GM21529 (cell line): ENCODE measurements at regions not wholly inside any gene's neighbourhood (a gene's known extent, or its start where the extent isn't known, plus 50 kb on each side); places are given as distances from the start of the nearest gene placed in this dataset.
"Not testable (repeated sequence)": the region's sequence is repeated elsewhere in the genome, so short reads cannot be mapped to it uniquely, and the experiment has no call there.

Source experiments
- ATAC-seq: cut with Tn5 transposase; IDR thresholded peaks from one replicate; pipeline ENCODE4 v1.9.1; 2021; ENCODE audit not compliant: unreplicated experiment

- no peak for ATAC-seq
Measured at GRCh38 chr18:43949291-43949690, 672.0 kb upstream of the SYT4 start.

- ATAC-seq = no peak
Measured at GRCh38 chr18:43950062-43950461, 672.8 kb upstream of the SYT4 start.

- no peak for ATAC-seq
Measured at GRCh38 chr18:43952398-43952797, 675.1 kb upstream of the SYT4 start.

GRCh38 chr18:43961722-43962121, 684.4 kb upstream of the SYT4 start:
- ATAC-seq = no peak

GRCh38 chr18:43964666-43965065, 687.4 kb upstream of the SYT4 start:
- no peak for ATAC-seq

GRCh38 chr18:43965691-43966090, 688.4 kb upstream of the SYT4 start:
- no peak for ATAC-seq

- no peak for ATAC-seq
Measured at GRCh38 chr18:43970656-43971055, 693.4 kb upstream of the SYT4 start.

- no peak for ATAC-seq
Measured at GRCh38 chr18:43978174-43978573, 700.9 kb upstream of the SYT4 start.

GRCh38 chr18:43982582-43982981, 698.1 kb upstream of the SETBP1 start:
- no peak for ATAC-seq

- not testable (repeated sequence) for ATAC-seq
Measured at GRCh38 chr18:43987061-43987460, 693.6 kb upstream of the SETBP1 start.

- ATAC-seq = no peak
Measured at GRCh38 chr18:43992741-43993140, 687.9 kb upstream of the SETBP1 start.

GRCh38 chr18:43994381-43994780, 686.3 kb upstream of the SETBP1 start:
- no peak for ATAC-seq

GRCh38 chr18:44013871-44014270, 666.8 kb upstream of the SETBP1 start:
- no peak for ATAC-seq

GRCh38 chr18:44025421-44025820, 655.3 kb upstream of the SETBP1 start:
- ATAC-seq = no peak

- ATAC-seq = no peak
Measured at GRCh38 chr18:44028109-44028508, 652.6 kb upstream of the SETBP1 start.

GRCh38 chr18:44031063-44031462, 649.6 kb upstream of the SETBP1 start:
- no peak for ATAC-seq

- no peak for ATAC-seq
Measured at GRCh38 chr18:44033144-44033701, 647.5 kb upstream of the SETBP1 start.

- no peak for ATAC-seq
Measured at GRCh38 chr18:44035554-44035953, 645.1 kb upstream of the SETBP1 start.

- no peak for ATAC-seq
Measured at GRCh38 chr18:44036501-44036900, 644.2 kb upstream of the SETBP1 start.

GRCh38 chr18:44039216-44039615, 641.5 kb upstream of the SETBP1 start:
- no peak for ATAC-seq

GRCh38 chr18:44039826-44040225, 640.9 kb upstream of the SETBP1 start:
- no peak for ATAC-seq

GRCh38 chr18:44041553-44041952, 639.1 kb upstream of the SETBP1 start:
- no peak for ATAC-seq

- ATAC-seq = no peak
Measured at GRCh38 chr18:44041961-44042360, 638.7 kb upstream of the SETBP1 start.
